ENCODE measurements at regions not wholly inside any gene's neighbourhood (a gene's known extent, or its start where the extent isn't known, plus 50 kb on each side); places are given as distances from the start of the nearest gene placed in this dataset.

GRCh38 chr3:137111497-137111896 is 153.7 kb downstream of the IL20RB start:
- no peak overlapping the region for H3K4me2 ChIP-seq (ENCODE audit: low read length)
- no peaks in the 10 kb centered on the region for H4K20me1 ChIP-seq (ENCODE audit: control insufficient read depth, insufficient read depth, low read depth, low read length)
- TF ChIP-seq EZH2phosphoT487 (IDR thresholded peaks at IDR 0.05; ENCODE audit: borderline replicate concordance, low read length) (no peak), CTCF (IDR thresholded peaks at IDR 0.05; ENCODE audit: low read depth, low read length, poor library complexity, severe bottlenecking) (no peak)
- no peaks in the 10 kb centered on the region for H3K9me3 ChIP-seq (ENCODE audit: control insufficient read depth, insufficient read depth, low read length)
- no peaks in the 10 kb centered on the region for H3K4me1 ChIP-seq (ENCODE audit: control insufficient read depth, low read length)
- H3K27me3 ChIP-seq (ENCODE audit: control insufficient read depth, low read length) = peaks cover 12% of the 10 kb centered on the region
- no peaks in the 10 kb centered on the region for H3K9me2 ChIP-seq (replicated peaks; ENCODE audit: control insufficient read depth, low read length)
- H3K79me2 ChIP-seq (ENCODE audit: control insufficient read depth, low read length) = no peaks in the 10 kb centered on the region
- H3K27ac ChIP-seq (ENCODE audit: low read depth, low read length) = no peak overlapping the region
- H3K36me3 ChIP-seq (ENCODE audit: control insufficient read depth, low read length) = no peaks in the 10 kb centered on the region
- H3K4me3 ChIP-seq (ENCODE audit: low read length) = no peak overlapping the region
- H3F3A ChIP-seq (ENCODE audit: control insufficient read depth, insufficient read depth) = no peaks in the 10 kb centered on the region

GRCh38 chr3:137116619-137117018 is 158.8 kb downstream of the IL20RB start:
- Histone ChIP-seq H3K4me3 (ENCODE audit: low read length) (no peak overlapping the region), H3K79me2 (ENCODE audit: control insufficient read depth, low read length) (no peaks in the 10 kb centered on the region), H3K27me3 (ENCODE audit: control insufficient read depth, low read length) (no peaks in the 10 kb centered on the region), H3K9me2 (replicated peaks; ENCODE audit: control insufficient read depth, low read length) (no peaks in the 10 kb centered on the region), H3K4me1 (ENCODE audit: control insufficient read depth, low read length) (no peaks in the 10 kb centered on the region), H3F3A (ENCODE audit: control insufficient read depth, insufficient read depth) (no peaks in the 10 kb centered on the region), H4K20me1 (ENCODE audit: control insufficient read depth, insufficient read depth, low read depth, low read length) (no peaks in the 10 kb centered on the region), H3K27ac (ENCODE audit: low read depth, low read length) (no peak overlapping the region), H3K36me3 (ENCODE audit: control insufficient read depth, low read length) (no peaks in the 10 kb centered on the region), H3K9me3 (ENCODE audit: control insufficient read depth, insufficient read depth, low read length) (no peaks in the 10 kb centered on the region), H3K4me2 (ENCODE audit: low read length) (no peak overlapping the region)
- TF ChIP-seq CTCF (IDR thresholded peaks at IDR 0.05; ENCODE audit: low read depth, low read length, poor library complexity, severe bottlenecking) (no peak), EZH2phosphoT487 (IDR thresholded peaks at IDR 0.05; ENCODE audit: borderline replicate concordance, low read length) (no peak)

GRCh38 chr3:137121704-137122314 is 164.0 kb downstream of the IL20RB start:
- no peaks in the 10 kb centered on the region for H3F3A ChIP-seq (ENCODE audit: control insufficient read depth, insufficient read depth)
- TF ChIP-seq CTCF (IDR thresholded peaks at IDR 0.05; ENCODE audit: low read depth, low read length, poor library complexity, severe bottlenecking) (peak; percentile 82), EZH2phosphoT487 (IDR thresholded peaks at IDR 0.05; ENCODE audit: borderline replicate concordance, low read length) (no peak)
- H3K4me3 ChIP-seq (ENCODE audit: low read length) = no peak overlapping the region
- no peaks in the 10 kb centered on the region for H3K79me2 ChIP-seq (ENCODE audit: control insufficient read depth, low read length)
- no peaks in the 10 kb centered on the region for H3K27me3 ChIP-seq (ENCODE audit: control insufficient read depth, low read length)
- H3K9me3 ChIP-seq (ENCODE audit: control insufficient read depth, insufficient read depth, low read length) = no peaks in the 10 kb centered on the region
- H4K20me1 ChIP-seq (ENCODE audit: control insufficient read depth, insufficient read depth, low read depth, low read length) = no peaks in the 10 kb centered on the region
- H3K27ac ChIP-seq (ENCODE audit: low read depth, low read length) = no peak overlapping the region
- no peak overlapping the region for H3K4me2 ChIP-seq (ENCODE audit: low read length)
- H3K4me1 ChIP-seq (ENCODE audit: control insufficient read depth, low read length) = no peaks in the 10 kb centered on the region
- H3K36me3 ChIP-seq (ENCODE audit: control insufficient read depth, low read length) = no peaks in the 10 kb centered on the region
- no peaks in the 10 kb centered on the region for H3K9me2 ChIP-seq (replicated peaks; ENCODE audit: control insufficient read depth, low read length)

Data from DOHH2 (cell line).